A673 (cell line): ENCODE measurements at regions not wholly inside any gene's neighbourhood (a gene's known extent, or its start where the extent isn't known, plus 50 kb on each side); places are given as distances from the start of the nearest gene placed in this dataset.

ENCODE experiments used
- BruUV-seq: library from RNA; stranded (reverse); fragments of 400-500 nt; replicated peaks from 2 replicates; lab custom pipeline; 2021; lab: Mats Ljungman, UMichigan
- CTCF ChIA-PET: fragments of 300-600 bp; sonication (Branson Sonifier 250); formaldehyde crosslinking; loops from one replicate; lab custom pipeline; 2022; ENCODE audit warnings: antibody characterized with exemption; lab: Charles Lee
- POLR2A ChIA-PET: fragments of 300-600 bp; sonication (Branson Sonifier 250); formaldehyde crosslinking; loops from one replicate; lab custom pipeline; 2022; ENCODE audit warnings: antibody characterized with exemption; ENCODE audit not compliant: low non-redundant PET; lab: Charles Lee
- DNase-seq: peaks from one replicate; pipeline ENCODE4 v3.0.0-alpha.2; 2015; ENCODE audit warnings: low spot score
- H3K27ac ChIP-seq: fragments of 200-600 bp; sonication (generic); 2 replicates; pipeline ENCODE4 v1.5.1; 2016; ENCODE audit warnings: mixed run types, low read depth, mild to moderate bottlenecking, mixed read lengths, antibody characterized with exemption, low read length; ENCODE audit not compliant: poor library complexity, severe bottlenecking
- H3K27me3 ChIP-seq: fragments of 200-600 bp; sonication (generic); replicated peaks from 2 replicates; pipeline ENCODE4 v1.6.1; 2017; ENCODE audit warnings: mixed run types, low read depth, mild to moderate bottlenecking, mixed read lengths, antibody characterized with exemption, low read length; ENCODE audit not compliant: insufficient read depth, poor library complexity
- H3K36me3 ChIP-seq: fragments of 200-600 bp; sonication (generic); 2 replicates; pipeline ENCODE4 v1.6.1; 2016; ENCODE audit warnings: mixed run types, mild to moderate bottlenecking, mixed read lengths, antibody characterized with exemption, low read length; ENCODE audit not compliant: insufficient read depth, poor library complexity, severe bottlenecking
- H3K4me1 ChIP-seq: fragments of 200-600 bp; sonication (generic); 2 replicates; pipeline ENCODE4 v1.6.1; 2017; ENCODE audit warnings: mixed run types, mild to moderate bottlenecking, mixed read lengths, antibody characterized with exemption, low read length; ENCODE audit not compliant: insufficient read depth, poor library complexity, severe bottlenecking
- H3K4me3 ChIP-seq: fragments of 200-600 bp; sonication (generic); 2 replicates; pipeline ENCODE4 v1.5.1; 2016; ENCODE audit warnings: low read depth, mixed run types, mild to moderate bottlenecking, mixed read lengths, low read length; ENCODE audit not compliant: poor library complexity, severe bottlenecking
- H3K9me3 ChIP-seq: fragments of 200-600 bp; sonication (generic); 2 replicates; pipeline ENCODE4 v1.6.1; 2016; ENCODE audit warnings: mixed run types, low read depth, mild to moderate bottlenecking, mixed read lengths, antibody characterized with exemption, low read length; ENCODE audit not compliant: poor library complexity, severe bottlenecking
- EZH2 ChIP-seq: fragments of 200-600 bp; sonication (generic); IDR thresholded peaks from 2 replicates; pipeline ENCODE4 v1.6.1; 2017; ENCODE audit warnings: borderline replicate concordance, low read depth, mild to moderate bottlenecking, mixed read lengths, antibody characterized with exemption, low read length; ENCODE audit not compliant: poor library complexity, severe bottlenecking
- intact Hi-C: fragments of 100-400 bp; cut with micrococcal nuclease; formaldehyde crosslinking; loops from one replicate; pipeline ENCODE4 v1.10.0; 2022; ENCODE audit not compliant: unreplicated experiment
- TF ChIP-seq, protein P1 (sequence below): fragments of 300-800, 200-600 bp; sonication (generic); conservative IDR thresholded peaks from 2 replicates; pipeline ENCODE4 v1.5.1; 2017; ENCODE audit warnings: low read depth, mild to moderate bottlenecking, antibody characterized with exemption, low read length, moderate library complexity, mixed read lengths

DNA sequence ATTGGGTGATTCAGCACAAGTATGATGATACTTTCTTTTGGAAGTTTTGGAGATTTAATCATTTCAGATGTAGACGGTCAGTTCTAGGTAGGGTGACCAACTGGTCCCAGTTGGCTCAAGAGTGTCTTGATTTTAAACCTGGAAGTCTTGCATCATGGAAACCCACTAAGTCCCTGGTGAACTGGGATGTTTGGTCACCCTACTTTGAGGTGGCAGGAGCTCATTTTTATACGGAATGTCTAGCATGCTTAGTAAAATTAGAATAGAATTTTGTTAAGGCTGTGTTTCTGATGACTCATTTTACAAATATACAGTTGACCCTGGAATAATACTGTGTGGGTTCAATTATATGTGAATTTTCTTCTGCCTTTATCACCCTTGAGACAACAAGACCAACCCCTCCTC is 61.5 kb upstream of the DOCK10 start:
- H3K4me3 ChIP-seq: no peak overlapping the region
- TF ChIP-seq, protein P1, sequence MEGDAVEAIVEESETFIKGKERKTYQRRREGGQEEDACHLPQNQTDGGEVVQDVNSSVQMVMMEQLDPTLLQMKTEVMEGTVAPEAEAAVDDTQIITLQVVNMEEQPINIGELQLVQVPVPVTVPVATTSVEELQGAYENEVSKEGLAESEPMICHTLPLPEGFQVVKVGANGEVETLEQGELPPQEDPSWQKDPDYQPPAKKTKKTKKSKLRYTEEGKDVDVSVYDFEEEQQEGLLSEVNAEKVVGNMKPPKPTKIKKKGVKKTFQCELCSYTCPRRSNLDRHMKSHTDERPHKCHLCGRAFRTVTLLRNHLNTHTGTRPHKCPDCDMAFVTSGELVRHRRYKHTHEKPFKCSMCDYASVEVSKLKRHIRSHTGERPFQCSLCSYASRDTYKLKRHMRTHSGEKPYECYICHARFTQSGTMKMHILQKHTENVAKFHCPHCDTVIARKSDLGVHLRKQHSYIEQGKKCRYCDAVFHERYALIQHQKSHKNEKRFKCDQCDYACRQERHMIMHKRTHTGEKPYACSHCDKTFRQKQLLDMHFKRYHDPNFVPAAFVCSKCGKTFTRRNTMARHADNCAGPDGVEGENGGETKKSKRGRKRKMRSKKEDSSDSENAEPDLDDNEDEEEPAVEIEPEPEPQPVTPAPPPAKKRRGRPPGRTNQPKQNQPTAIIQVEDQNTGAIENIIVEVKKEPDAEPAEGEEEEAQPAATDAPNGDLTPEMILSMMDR: no peak
- TF ChIP-seq EZH2: no peak
- ChIA-PET CTCF (no interaction called here), POLR2A (no interaction called here)
- no peak for DNase-seq
- no peaks in the 10 kb centered on the region for H3K36me3 ChIP-seq
- no peaks in the 10 kb centered on the region for H3K27me3 ChIP-seq
- BruUV-seq: no TSS peak
- H3K4me1 ChIP-seq: no peaks in the 10 kb centered on the region
- H3K27ac ChIP-seq: no peak overlapping the region
- no peaks in the 10 kb centered on the region for H3K9me3 ChIP-seq
- intact Hi-C loops: no loop called here

- DNase-seq: peak; percentile 37
- intact Hi-C loops: no loop called here
- H3K27ac ChIP-seq: no peak overlapping the region
- H3K9me3 ChIP-seq: no peaks in the 10 kb centered on the region
- no TSS peak for BruUV-seq
- ChIA-PET CTCF (interaction anchor here (0.6 kb wide), 1 partner anchor 312 kb away, joined by 3 read pairs; no protein-coding TSS in a partner anchor), POLR2A (interaction anchor here (0.6 kb wide), 1 partner anchor 993 kb away, joined by 3 read pairs; no protein-coding TSS in a partner anchor)
- TF ChIP-seq, protein P1: no peak
- TF ChIP-seq EZH2: no peak
- no peak overlapping the region for H3K4me3 ChIP-seq
- H3K4me1 ChIP-seq: no peaks in the 10 kb centered on the region
- no peaks in the 10 kb centered on the region for H3K27me3 ChIP-seq
- no peaks in the 10 kb centered on the region for H3K36me3 ChIP-seq
Measured at GRCh38 chr2:225100856-225101294, 58.6 kb upstream of the DOCK10 start.

GRCh38 chr2:225100269-225100668 is 58.0 kb upstream of the DOCK10 start:
- no peaks in the 10 kb centered on the region for H3K27me3 ChIP-seq
- H3K4me1 ChIP-seq: no peaks in the 10 kb centered on the region
- ChIA-PET POLR2A (interaction anchor here (0.6 kb wide), 1 partner anchor 993 kb away, joined by 3 read pairs; no protein-coding TSS in a partner anchor), CTCF (interaction anchor here (0.6 kb wide), 1 partner anchor 311 kb away, joined by 3 read pairs; no protein-coding TSS in a partner anchor)
- H3K4me3 ChIP-seq: no peak overlapping the region
- no peak for DNase-seq
- H3K9me3 ChIP-seq: no peaks in the 10 kb centered on the region
- H3K27ac ChIP-seq: no peak overlapping the region
- no TSS peak for BruUV-seq
- H3K36me3 ChIP-seq: no peaks in the 10 kb centered on the region
- intact Hi-C loops: no loop called here
- no peak for TF ChIP-seq EZH2
- TF ChIP-seq, protein P1: no peak
